AG04449 (cell line): ENCODE measurements at regions not wholly inside any gene's neighbourhood (a gene's known extent, or its start where the extent isn't known, plus 50 kb on each side); places are given as distances from the start of the nearest gene placed in this dataset.

Experiments
- CTCF ChIA-PET: fragments of 350-600 bp; formaldehyde crosslinking; extraction: SDS; loops from one replicate; lab custom pipeline; 2021; ENCODE audit warnings: antibody characterized with exemption; lab: Yijun Ruan, JAX
- POLR2A ChIA-PET: fragments of 400-600, 350-600 bp; formaldehyde crosslinking; extraction: SDS; loops from one replicate; lab custom pipeline; 2020; ENCODE audit warnings: antibody characterized with exemption, inconsistent platforms; lab: Yijun Ruan, JAX
- DNase-seq: peaks from one replicate; pipeline ENCODE4 v3.0.0-alpha.2; 2010; ENCODE audit warnings: low read depth, low spot score
- H3K4me3 ChIP-seq: 2 replicates; pipeline ENCODE4 v1.5.1; 2011; ENCODE audit warnings: low read depth, mild to moderate bottlenecking, control low read depth, low read length
- CTCF ChIP-seq: IDR thresholded peaks from one replicate; pipeline ENCODE4 v1.5.1; 2011; ENCODE audit warnings: mild to moderate bottlenecking, moderate library complexity, low read length, control low read depth, inconsistent platforms; ENCODE audit not compliant: insufficient read depth; ENCODE audit errors: missing control alignments

- POLR2A ChIA-PET = no interaction called here
- no peak for DNase-seq
- TF ChIP-seq CTCF = no peak
- no peak overlapping the region for H3K4me3 ChIP-seq
- CTCF ChIA-PET = no interaction called here
These were observed 308.9 kb downstream of the RWDD3 start for GRCh38 chr1:95542936-95543335.

- POLR2A ChIA-PET = no interaction called here
- TF ChIP-seq CTCF = no peak
- CTCF ChIA-PET = no interaction called here
- no peak for DNase-seq
- no peak overlapping the region for H3K4me3 ChIP-seq
These were observed 313.0 kb downstream of the RWDD3 start for GRCh38 chr1:95547005-95547404.

DNA sequence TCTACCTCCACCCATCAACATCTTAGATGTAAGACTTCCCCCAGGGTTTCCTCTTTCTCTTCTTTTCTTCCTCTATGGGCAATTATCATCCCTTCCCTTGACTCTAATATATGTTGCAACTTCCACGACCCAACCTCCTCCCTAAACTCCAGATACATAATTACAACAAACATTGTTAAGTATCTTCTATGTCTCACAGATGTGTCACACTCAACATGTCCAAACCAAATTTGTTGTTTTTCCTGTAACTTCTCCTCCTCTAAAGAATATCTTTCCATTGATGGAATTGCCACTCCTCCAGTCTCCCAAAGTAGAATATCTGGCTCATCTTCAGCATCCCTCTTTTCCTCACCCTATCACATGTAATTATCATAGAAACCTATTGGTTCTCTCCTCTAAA lies 314.2 kb downstream of the RWDD3 start:
- POLR2A ChIA-PET = no interaction called here
- TF ChIP-seq CTCF = no peak
- no peak overlapping the region for H3K4me3 ChIP-seq
- CTCF ChIA-PET = no interaction called here
- DNase-seq = no peak

- ChIA-PET CTCF (no interaction called here), POLR2A (no interaction called here)
- no peak overlapping the region for H3K4me3 ChIP-seq
- DNase-seq = no peak
- TF ChIP-seq CTCF = no peak
These were observed 317.2 kb downstream of the RWDD3 start for GRCh38 chr1:95551201-95551600.

DNA sequence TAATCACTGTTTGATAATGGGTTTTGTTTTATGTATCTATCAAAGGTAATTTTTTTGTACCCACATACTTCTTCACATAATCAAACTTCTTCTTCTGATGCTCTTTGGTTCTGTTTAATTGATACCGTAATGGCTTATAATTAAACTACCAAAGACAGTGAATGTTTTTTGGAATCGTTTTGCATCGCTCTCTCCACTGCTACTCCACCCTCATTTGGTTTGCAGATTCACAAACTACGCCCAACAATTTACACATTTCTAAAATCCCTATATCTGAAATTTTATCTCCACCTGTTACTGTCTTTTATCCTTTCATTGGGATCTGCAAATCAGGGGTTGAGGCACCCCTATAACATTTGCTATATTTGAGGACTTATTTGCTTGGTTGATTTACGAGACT lies 319.6 kb downstream of the RWDD3 start:
- no peak for TF ChIP-seq CTCF
- ChIA-PET POLR2A (no interaction called here), CTCF (no interaction called here)
- no peak overlapping the region for H3K4me3 ChIP-seq
- no peak for DNase-seq

DNA sequence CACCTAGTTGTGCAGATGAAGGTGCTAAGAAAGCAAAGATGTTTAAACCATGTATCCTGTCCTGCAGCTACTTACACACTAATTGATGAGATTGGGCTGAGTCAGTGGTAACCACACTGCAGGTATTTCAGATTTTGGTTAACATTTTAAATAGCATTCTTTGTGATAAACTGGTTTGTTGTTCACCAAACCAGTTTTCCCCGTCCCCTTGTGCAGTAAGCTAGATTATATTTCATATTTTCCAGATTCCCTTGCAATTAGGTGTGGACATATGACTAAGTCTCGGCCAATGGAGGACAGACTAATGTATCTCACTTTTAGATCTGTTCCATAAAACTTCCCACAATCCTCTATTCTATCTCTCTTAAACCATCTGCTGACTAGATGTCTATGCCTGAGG lies 320.4 kb downstream of the RWDD3 start:
- no peak for TF ChIP-seq CTCF
- ChIA-PET POLR2A (no interaction called here), CTCF (no interaction called here)
- DNase-seq = no peak
- no peak overlapping the region for H3K4me3 ChIP-seq
